HG03064 (cell line): ENCODE measurements at regions not wholly inside any gene's neighbourhood (a gene's known extent, or its start where the extent isn't known, plus 50 kb on each side); places are given as distances from the start of the nearest gene placed in this dataset.
"Not testable (repeated sequence)": the region's sequence is repeated elsewhere in the genome, so short reads cannot be mapped to it uniquely, and the experiment has no call there.

Source experiments
- ATAC-seq: cut with Tn5 transposase; IDR thresholded peaks from one replicate; pipeline ENCODE4 v1.9.1; 2021; ENCODE audit warnings: low read depth; ENCODE audit not compliant: unreplicated experiment

DNA sequence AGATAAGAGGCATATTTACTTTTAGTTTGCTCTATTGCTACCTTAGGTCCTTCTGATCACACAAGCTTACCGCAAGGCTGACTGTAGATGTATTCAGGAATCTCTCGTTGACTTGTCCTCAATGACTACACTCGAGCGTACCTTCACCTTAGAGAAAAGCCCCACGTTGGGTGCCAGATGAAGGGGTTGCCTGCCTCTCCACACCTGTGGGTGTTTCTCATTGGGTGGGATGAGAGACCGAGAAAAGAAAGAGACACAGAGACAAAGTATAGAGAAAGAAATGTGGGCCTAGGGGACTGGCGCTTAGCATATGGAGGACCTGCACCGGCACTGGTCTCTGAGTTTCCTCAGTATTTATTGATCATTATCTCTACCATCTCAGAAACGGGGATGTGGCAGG, 51.8 kb downstream of the ASCL4 start:
- ATAC-seq = no peak

DNA sequence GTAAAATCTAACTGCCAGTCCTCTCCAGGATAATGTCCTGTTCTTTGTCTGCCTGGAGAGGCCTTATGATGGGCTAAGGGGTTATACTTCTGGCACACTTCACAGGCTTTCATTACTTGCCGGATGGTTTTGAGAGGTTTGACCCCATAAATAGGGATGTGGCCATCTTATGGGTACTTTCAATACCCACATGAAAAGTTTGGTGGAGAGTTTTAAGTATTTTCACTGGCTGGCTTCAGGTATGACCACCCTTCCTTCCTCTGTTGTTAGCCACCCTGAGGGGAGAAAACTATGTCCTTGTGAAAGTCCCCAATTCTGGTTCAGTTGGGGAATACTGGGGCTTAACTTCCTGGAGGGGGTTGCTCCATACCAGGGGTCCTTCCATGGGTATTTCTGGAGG, 54.8 kb downstream of the ASCL4 start:
- ATAC-seq = no peak

DNA sequence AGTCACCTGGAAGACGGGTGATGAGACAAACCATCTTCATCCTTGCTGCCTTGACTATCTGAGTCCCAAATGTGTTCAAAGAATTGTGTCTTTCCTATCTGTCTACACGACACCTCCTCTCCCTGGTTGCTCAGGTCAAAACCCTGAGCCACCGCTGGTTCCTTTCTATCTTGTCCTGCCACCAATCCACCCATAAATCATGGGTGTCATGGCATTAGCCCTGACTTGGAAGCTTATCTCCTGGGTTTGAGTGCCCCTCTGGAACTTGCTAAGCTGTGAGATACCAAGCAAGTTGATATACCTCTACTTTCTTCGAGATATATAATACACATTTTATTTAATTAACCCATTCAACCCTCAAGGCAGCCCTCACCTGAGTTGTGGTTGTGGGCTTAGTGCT, 57.9 kb downstream of the ASCL4 start:
- no peak for ATAC-seq

DNA sequence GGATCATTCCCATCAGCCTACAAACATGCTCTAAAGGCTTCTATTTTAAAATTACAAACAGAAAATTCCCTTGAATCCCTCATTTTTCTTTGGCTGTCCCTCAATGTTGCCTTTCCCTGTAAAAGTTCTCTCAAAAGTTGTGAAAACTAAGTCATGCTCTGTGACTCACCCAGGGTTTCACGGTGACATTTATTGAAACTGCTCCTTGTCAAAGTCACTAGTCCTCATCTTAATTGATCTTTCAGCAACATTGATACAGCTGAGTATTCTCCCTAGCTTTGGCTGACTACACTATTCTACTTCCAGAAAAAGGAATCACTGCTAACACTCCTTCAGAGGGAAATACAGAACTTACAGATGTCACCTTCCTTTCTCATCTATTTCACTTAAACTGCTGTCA, 65.7 kb downstream of the ASCL4 start:
- ATAC-seq = no peak

DNA sequence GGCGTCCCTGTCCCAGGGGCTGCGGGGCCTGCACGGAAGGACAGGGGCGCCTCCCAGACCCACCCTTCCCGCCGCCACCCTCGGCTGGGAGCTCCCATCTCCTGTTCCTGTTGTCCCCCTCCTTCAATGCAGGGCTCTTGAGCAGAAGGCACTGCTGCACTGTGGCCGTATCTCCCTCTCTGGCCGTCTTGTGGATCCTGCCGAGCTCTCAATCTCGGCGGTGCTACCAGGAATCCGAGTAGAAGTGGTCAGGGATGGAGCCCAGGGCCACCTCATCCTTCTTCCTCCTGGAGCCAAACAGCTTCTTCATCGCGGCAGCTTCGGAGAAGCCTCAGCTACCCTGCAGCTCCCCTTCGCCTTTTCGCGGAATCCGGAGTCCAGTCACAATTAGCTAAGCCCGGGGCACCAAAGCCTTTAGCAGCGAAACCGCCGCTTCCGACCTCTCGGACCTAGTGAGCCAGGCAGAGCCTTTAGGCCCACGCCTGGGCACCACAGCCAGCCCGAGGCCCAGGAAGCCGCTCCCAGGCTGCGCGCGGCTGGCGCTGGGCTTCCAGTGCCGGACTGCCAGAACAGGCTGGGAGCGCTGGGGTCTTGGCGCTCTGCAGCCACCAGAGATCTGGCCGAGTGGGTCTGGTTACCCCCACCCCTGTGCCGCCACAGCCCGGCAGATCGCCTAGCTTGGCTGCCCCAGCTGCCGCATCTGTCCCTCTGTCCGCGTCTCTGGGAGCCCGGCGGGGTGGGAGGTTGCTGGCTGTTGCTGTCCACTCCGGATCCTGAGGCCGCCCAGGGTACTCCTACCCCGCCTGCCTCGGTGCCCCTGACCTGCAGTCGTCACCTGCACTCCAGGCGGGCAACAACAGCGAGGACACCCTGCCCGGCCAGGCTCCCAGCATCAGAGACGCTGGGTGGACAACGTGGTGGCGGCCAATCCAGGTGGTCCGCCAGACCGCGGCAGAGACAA, 69.1 kb downstream of the ASCL4 start:
- ATAC-seq = no peak

DNA sequence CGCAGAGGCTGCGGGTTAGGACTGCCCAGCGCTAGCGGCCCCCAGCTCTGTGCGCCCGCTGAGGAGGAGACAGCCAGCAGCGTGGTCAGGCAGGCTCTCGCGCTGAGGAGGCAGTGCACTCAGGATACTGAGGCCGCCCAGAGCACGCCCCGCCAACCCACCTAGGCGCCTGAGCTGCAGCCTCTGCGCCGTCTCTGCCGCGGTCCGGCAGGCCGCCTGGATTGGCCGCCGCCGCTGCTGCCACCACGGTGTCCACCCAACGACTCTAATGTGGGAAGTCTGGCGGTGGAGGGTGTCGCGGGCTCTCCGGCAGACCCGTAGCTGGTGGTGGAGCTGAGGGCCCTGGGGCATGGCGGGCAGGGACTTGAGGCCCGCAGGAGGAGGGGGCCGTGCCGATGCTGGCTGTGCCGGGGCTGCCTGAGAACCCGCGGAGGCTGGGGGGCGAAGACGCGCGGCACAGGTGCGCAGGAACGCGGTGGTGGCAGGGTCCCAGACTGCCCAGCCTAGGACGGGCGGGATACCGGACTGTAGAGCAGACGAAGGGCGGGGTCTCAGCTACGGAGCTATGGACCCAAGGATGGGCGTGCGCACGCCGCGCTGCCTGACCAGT, 69.9 kb downstream of the ASCL4 start:
- no peak for ATAC-seq

DNA sequence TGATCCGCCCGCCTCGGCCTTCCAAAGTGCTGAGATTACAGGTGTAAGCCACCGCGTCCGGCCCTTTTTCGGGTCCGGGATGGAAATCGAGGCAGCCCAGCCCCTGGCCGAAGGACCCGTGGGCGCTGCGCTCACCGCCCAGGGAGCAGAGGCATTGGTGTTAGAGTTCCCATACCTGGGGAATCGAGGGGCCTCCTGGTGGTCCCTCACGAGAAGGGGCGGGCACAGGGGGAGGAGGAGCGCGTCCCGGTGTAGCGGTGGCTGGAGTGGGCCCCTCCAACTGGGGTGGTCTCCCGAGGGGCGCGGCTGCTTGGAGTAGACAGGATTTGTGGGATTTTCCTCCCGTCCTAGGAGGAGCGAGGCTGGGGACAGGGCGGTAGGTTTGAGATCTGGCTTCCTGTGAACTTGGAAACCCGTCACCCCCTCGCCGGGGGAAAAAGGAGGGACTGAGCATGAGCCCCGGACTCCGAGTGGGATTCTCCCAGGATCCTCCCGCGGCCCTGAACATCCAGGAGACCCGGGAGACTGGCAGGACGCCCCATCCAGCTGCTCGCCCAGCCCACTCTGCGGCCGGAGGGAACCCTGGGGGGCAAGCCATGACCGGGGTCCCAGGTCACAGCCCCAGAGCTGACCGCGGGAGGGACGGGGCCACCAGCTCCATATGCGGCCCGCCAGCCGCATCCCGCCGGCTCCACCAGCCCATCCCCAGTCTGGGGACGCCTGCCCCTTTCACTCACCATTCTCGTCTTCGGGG, 70.9 kb downstream of the ASCL4 start:
- ATAC-seq = no peak

DNA sequence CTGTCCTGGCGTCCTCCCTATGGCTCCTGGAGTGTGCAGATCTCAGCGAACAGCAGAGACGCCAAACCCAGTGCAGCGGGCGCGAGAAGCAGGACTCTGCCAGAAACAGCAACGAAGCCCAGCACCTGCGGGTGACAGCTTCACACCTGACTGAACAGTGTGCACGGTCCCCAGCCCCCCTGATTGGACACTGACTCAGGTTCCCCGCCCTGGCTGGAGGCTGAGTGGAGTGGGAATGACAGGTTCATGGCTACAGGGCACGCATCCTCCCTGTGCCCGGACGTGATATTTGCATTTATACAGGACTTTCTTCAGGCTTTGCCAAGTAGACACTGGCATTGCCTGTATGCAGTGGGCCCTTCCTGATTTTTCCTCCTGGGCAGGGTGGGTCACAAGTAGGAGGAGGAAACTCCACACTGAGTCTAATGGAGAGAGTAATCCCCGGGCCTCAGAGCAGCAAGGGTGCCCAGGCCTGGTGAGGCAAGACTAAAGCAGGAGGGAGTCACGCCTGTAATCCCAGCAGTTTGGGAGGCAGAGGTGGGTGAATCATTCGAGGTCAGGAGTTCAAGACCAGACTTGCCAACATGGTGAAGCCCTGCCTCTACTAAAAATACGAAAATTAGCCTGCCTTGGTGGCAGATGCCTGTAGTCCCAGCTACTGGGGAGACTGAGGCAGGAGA, 71.6 kb downstream of the ASCL4 start:
- no peak for ATAC-seq

DNA sequence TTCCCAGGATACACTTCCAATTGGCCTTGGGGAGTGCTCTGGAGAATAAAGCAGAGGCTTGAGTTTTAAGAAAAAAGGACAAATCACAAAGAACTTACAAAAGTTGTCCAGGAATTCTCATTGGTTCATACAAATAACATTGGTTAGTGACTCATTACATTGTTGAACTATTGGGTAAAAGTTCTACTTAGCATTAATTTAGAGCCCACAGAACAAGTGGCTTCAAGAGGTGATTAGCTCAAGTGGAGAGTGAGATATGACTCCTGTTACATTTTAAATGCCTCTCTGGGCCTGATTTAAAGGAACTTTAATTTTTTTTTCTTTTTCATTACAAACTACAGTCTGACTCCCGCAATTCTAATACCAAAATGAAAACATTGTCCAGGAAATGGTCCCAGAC, 72.9 kb downstream of the ASCL4 start:
- no peak for ATAC-seq

DNA sequence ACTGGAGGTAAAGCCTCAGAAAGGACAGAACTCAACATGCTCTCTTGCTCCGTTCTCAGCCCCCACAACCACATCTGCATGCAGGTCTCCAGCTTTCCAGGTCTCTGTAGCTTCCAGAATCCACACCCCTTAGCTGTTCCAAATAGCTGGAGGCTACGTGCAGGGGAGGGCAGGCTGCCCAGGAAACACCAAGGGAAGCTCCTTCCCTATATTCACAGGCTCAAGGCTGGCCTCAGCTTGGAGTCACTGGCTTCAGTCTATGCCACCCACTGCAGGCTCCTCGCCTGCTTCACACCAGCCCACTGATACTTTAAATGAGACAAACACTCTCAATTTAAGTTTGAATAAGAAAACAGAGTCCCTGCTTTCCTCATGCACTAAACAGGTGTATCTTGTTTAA, 73.3 kb downstream of the ASCL4 start:
- ATAC-seq = no peak

DNA sequence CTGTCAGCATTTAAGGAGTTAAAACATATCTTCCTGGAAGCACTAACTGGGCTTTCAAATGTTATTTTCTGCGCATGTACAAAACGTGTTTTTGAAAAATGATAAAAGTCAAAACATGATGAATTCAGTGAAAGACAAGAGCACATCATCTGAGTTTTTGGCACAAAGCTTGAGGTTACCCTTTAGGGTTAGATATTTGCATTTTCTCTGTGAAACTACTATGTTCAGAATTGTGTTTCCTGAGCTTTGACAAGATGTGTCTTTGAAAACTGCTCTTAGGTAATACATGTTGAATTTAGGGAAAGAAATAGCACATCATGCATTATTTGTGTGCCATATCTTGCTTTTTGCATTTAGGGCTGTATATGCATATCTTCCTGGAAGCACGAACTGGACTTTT, 79.0 kb downstream of the ASCL4 start:
- no peak for ATAC-seq

DNA sequence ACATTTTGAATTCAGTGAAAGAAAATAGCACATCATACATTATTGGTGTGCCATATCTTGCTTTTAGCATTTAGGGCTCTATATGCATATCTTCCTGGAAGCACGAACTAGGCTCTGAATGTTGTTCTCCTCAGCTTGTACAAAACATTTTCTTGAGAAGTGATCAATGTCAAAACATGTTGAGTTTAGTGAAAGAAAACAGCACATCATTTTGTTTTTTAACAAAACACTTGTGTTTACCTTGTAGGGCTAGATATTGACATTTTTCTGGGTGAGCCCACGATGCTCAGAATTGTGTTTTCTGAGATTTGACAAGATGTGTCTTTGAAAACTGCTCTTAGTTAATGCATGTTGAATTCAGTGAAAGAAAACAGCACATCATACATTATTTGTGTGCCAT, 81.0 kb downstream of the ASCL4 start:
- no peak for ATAC-seq

DNA sequence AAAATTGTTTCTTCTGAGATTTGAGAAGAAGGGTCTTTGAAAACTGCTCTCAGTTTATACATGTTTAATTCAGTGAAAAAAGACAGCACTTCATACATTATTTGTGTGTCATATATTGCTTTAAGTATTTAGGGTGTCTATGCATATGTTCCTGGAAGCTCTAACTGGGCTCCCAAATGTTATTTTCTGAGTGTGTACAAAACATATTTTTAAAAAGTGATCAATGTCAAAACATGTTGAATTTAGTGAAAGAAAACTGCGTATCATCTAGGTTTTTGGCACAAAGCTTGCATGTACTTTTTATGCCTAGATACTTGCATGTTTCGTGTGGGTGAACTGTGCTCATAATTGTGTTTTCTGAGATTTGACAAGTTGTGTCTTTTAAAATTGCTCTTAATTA, 81.6 kb downstream of the ASCL4 start:
- no peak for ATAC-seq

DNA sequence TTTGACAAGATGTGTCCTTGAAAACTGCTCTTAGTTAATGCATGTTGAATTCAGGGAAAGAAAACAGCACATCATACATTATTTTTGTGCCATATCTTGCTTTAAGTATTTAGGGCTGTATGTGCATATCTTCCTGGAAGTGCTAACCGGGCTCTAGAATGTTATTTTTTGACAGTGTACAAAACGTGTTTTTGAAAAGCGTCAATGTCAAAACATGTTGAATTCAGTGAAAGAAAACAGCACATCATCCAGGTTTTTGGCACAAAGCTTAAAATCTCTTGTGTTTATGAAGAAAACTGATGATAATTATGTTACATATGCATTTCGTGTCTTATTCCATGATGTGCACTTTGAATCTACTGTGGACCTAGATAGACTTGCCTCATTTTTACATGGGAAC, 82.7 kb downstream of the ASCL4 start:
- ATAC-seq = no peak

DNA sequence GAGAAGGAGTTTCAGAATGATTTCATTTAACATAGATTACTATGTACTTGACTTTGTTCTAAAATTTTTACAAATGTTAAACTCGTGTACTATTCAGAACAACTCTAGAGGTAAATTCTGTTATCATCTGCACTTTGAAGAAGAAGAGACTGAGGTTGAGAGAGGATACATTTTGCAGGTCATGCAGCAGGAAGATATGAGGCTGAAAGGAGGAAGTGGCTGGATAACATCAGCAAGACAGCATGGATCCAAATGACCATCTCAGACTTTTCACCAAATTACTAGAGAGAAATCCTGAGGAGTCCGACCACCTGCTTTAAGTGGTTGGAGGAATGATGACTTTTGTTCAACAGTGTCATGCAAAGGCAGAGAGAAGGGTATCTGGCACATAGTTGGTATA, 84.9 kb downstream of the ASCL4 start:
- no peak for ATAC-seq

DNA sequence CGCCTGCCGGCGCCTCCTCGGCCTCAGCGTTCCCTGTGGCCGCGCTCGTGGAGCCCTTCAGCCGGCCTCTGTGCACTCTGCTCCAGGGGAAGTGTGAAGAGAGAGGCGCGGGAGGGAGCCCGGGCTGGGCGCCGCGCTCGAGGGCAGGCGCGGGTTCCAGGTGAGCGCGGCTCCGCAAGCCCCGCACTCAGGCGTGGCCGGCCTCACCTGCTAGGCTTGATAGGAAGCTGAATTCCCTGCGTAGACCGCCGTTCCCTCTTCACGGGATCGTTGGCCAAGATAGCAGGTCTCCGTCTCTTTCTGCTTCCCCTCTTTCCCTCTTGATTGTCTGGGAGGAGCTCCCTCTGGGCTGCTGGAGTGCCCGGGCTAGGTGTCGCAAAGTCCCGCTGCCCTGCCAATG, 89.7 kb downstream of the ASCL4 start:
- no peak for ATAC-seq

DNA sequence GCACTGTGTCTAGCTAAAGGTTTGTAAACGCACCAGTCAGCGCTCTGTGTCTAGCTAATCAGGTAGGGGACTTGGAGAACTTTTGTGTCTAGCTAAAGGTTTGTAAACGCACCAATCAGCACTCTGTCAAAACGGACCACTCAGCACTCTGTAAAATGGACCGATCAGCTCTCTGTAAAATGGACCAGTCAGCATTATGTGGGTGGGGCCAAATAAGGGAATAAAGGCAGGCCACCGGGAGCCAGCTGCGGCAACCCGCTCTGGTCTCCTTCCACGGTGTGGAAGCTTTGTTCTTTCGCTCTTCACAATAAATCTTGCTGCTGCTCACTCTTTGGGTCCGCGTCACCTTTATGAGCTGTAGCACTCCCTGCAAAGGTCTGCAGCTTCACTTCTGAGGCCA, 90.2 kb downstream of the ASCL4 start:
- ATAC-seq = not testable (repeated sequence)

DNA sequence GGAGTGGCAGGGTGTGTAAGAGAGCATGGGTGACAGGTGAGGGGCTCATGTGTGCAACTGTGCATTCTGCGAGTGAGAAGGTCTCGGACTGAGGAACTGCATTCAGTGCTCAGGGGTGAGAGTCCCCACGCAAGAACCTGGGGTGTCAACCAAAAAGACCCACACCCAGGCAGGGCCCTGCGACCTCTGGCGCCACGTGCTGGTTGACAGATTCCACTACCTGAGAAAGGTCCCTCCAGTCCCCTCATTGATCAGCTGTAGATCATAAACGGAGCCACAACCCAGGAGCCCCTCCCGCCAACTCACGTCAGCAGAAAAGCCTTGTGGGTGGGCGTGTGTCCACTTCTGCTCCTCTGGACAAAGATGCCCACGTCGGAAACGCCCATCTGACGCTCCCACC, 98.7 kb downstream of the ASCL4 start:
- ATAC-seq = no peak

DNA sequence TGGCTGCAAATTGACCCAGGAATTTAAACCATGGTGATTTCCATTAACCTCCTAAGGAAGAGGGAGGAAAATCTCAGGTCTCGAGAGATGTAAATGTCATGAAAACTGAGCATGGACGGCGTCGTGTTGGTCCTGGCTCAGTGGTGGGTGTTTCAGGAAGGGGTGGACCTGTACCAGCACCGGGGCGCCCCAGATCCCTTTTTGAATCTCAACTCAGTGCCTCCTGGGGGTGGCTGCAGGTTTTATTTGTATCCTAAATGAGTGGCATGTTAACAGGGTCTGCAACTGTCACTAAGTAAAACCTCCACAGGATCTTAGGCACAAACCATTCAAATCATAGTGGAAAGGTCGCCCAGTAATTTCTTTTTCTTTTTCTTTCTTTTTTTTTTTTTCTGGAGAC, 101.3 kb downstream of the ASCL4 start:
- ATAC-seq = no peak

DNA sequence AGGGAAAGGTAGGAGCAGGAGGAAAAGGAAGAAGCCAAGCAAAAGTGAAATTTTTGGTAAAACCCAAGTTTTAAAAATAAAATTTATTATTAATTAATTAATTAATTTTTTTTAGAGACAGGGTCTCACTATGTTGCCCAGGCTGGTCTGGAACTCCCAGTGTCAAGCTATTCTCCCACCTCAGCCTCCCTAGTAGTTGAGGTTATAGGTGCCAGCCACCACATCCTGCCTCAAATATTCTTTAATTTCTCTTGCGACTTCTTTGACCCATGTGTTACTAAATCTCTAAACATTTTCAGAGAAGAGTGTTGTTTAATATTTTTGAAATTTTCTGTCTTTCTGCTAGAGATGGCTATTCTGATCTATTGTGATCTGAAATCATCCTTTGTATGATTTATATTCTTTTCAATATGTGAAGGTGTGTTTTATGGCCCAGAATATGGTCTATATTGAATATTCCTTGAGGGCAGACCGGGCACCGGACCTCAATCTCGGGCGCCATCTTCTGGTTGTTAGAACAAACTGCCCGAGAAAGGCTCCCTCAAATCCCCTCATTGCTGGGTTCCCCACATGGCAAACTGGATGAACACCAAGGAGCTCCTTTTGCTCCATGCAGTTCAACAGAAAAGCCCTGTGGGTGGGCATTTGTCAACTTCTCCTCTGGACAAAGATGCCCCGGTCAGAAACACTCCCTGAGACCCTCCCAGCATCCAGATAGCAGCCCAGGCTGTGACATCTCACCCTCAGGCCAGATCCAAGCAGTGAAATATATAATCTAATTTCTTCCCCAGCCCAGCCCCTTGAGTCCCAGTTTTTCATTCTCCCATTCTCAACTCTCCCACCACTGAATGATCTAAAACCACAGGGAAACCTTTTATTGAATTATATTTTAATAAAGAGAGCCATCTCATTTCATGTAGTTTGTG, 110.5 kb downstream of the ASCL4 start:
- no peak for ATAC-seq
